ENCODE measurements at regions not wholly inside any gene's neighbourhood (a gene's known extent, or its start where the extent isn't known, plus 50 kb on each side); places are given as distances from the start of the nearest gene placed in this dataset.

GRCh38 chrX:20988804-20989203, 385.4 kb upstream of the CNKSR2 start:
- Histone ChIP-seq H3K4me1 (ENCODE audit: insufficient read depth, low read length) (no peaks in the 10 kb centered on the region), H3K27me3 (ENCODE audit: low read length) (no peaks in the 10 kb centered on the region), H2AFZ (ENCODE audit: low read length) (no peak overlapping the region), H4K20me1 (ENCODE audit: low read length) (no peaks in the 10 kb centered on the region), H3K9me3 (ENCODE audit: low read length) (no peaks in the 10 kb centered on the region), H3K4me2 (ENCODE audit: low read length) (no peak overlapping the region), H3F3A (ENCODE audit: low read length, unreplicated experiment) (no peaks in the 10 kb centered on the region), H3K9ac (ENCODE audit: low read length) (no peak overlapping the region), H3K4me3 (ENCODE audit: low read length) (no peak overlapping the region), H3K9me2 (replicated peaks; ENCODE audit: low read length) (no peaks in the 10 kb centered on the region), H3K36me3 (ENCODE audit: low read depth, low read length) (no peaks in the 10 kb centered on the region), H3K79me2 (ENCODE audit: low read length) (no peaks in the 10 kb centered on the region), H3K27ac (ENCODE audit: low read length) (no peak overlapping the region)
- no peak for ATAC-seq
- TF ChIP-seq, protein P1, sequence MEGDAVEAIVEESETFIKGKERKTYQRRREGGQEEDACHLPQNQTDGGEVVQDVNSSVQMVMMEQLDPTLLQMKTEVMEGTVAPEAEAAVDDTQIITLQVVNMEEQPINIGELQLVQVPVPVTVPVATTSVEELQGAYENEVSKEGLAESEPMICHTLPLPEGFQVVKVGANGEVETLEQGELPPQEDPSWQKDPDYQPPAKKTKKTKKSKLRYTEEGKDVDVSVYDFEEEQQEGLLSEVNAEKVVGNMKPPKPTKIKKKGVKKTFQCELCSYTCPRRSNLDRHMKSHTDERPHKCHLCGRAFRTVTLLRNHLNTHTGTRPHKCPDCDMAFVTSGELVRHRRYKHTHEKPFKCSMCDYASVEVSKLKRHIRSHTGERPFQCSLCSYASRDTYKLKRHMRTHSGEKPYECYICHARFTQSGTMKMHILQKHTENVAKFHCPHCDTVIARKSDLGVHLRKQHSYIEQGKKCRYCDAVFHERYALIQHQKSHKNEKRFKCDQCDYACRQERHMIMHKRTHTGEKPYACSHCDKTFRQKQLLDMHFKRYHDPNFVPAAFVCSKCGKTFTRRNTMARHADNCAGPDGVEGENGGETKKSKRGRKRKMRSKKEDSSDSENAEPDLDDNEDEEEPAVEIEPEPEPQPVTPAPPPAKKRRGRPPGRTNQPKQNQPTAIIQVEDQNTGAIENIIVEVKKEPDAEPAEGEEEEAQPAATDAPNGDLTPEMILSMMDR (conservative IDR thresholded peaks at IDR 0.05; ENCODE audit: low read depth, low read length): no peak
- TF ChIP-seq EZH2 (IDR thresholded peaks at IDR 0.05; ENCODE audit: low read length, unreplicated experiment): no peak
- ChIA-PET CTCF (no interaction called here), POLR2A (ENCODE audit: unreplicated experiment) (no interaction called here)
- no TSS peak for BruUV-seq (replicated peaks)
- DNase-seq: no peak
- intact Hi-C loops (cut with micrococcal nuclease): no loop called here

GRCh38 chrX:20988118-20988517, 386.1 kb upstream of the CNKSR2 start:
- TF ChIP-seq EZH2phosphoT487 (IDR thresholded peaks at IDR 0.05; ENCODE audit: borderline replicate concordance, low read length) (no peak), EZH2 (IDR thresholded peaks at IDR 0.05; ENCODE audit: low read length, unreplicated experiment) (no peak)
- TF ChIP-seq, protein P1 (conservative IDR thresholded peaks at IDR 0.05; ENCODE audit: low read depth, low read length): no peak
- H3K27ac ChIP-seq (ENCODE audit: low read length): no peak overlapping the region
- H3K9ac ChIP-seq (ENCODE audit: low read length): no peak overlapping the region
- H2AFZ ChIP-seq (ENCODE audit: low read length): no peak overlapping the region
- ATAC-seq (no peak), DNase-seq (peak; percentile 58)
- no TSS peak for BruUV-seq (replicated peaks)
- intact Hi-C loops (cut with micrococcal nuclease): no loop called here
- H3K79me2 ChIP-seq (ENCODE audit: low read length): no peaks in the 10 kb centered on the region
- H3F3A ChIP-seq (ENCODE audit: low read length, unreplicated experiment): no peaks in the 10 kb centered on the region
- CTCF ChIA-PET: no interaction called here
- POLR2A ChIA-PET (ENCODE audit: unreplicated experiment): no interaction called here
- no peaks in the 10 kb centered on the region for H3K36me3 ChIP-seq (ENCODE audit: low read depth, low read length)
- H3K4me1 ChIP-seq (ENCODE audit: insufficient read depth, low read length): no peaks in the 10 kb centered on the region
- no peaks in the 10 kb centered on the region for H3K27me3 ChIP-seq (ENCODE audit: low read length)
- H3K9me3 ChIP-seq (ENCODE audit: low read length): no peaks in the 10 kb centered on the region
- H3K9me2 ChIP-seq (replicated peaks; ENCODE audit: low read length): no peaks in the 10 kb centered on the region
- no peaks in the 10 kb centered on the region for H4K20me1 ChIP-seq (ENCODE audit: low read length)
- H3K4me3 ChIP-seq (ENCODE audit: low read length): no peak overlapping the region
- H3K4me2 ChIP-seq (ENCODE audit: low read length): no peak overlapping the region

GRCh38 chrX:20980426-20980825, 393.8 kb upstream of the CNKSR2 start:
- no TSS peak for BruUV-seq (replicated peaks)

More at GRCh38 chrX:20980426-20980825, 393.8 kb upstream of the CNKSR2 start:
- no peak overlapping the region for H3K4me2 ChIP-seq (ENCODE audit: low read length)
- H3K4me3 ChIP-seq (ENCODE audit: low read length): no peak overlapping the region
- POLR2A ChIA-PET (ENCODE audit: unreplicated experiment): no interaction called here
- no peak overlapping the region for H3K27ac ChIP-seq (ENCODE audit: low read length)
- H3K27me3 ChIP-seq (ENCODE audit: low read length): no peaks in the 10 kb centered on the region
- H3K9me2 ChIP-seq (replicated peaks; ENCODE audit: low read length): no peaks in the 10 kb centered on the region
- CTCF ChIA-PET: no interaction called here
- no peak overlapping the region for H3K9ac ChIP-seq (ENCODE audit: low read length)
- intact Hi-C loops (cut with micrococcal nuclease): no loop called here
- no peaks in the 10 kb centered on the region for H3K4me1 ChIP-seq (ENCODE audit: insufficient read depth, low read length)
- no peak for ATAC-seq
- H3K79me2 ChIP-seq (ENCODE audit: low read length): no peaks in the 10 kb centered on the region
- no peaks in the 10 kb centered on the region for H3K36me3 ChIP-seq (ENCODE audit: low read depth, low read length)
- TF ChIP-seq, protein P1 (conservative IDR thresholded peaks at IDR 0.05; ENCODE audit: low read depth, low read length): no peak
- no peak for TF ChIP-seq EZH2 (IDR thresholded peaks at IDR 0.05; ENCODE audit: low read length, unreplicated experiment)
- H3F3A ChIP-seq (ENCODE audit: low read length, unreplicated experiment): no peaks in the 10 kb centered on the region
- no peaks in the 10 kb centered on the region for H4K20me1 ChIP-seq (ENCODE audit: low read length)
- no peaks in the 10 kb centered on the region for H3K9me3 ChIP-seq (ENCODE audit: low read length)
- no peak for DNase-seq
- no peak overlapping the region for H2AFZ ChIP-seq (ENCODE audit: low read length)

All from PC-3 (cell line).